T-helper 1 cell (primary cell): ENCODE measurements at regions not wholly inside any gene's neighbourhood (a gene's known extent, or its start where the extent isn't known, plus 50 kb on each side); places are given as distances from the start of the nearest gene placed in this dataset.

Experiments used
- DNase-seq, 5 donors: peaks; one replicate each; pipeline ENCODE4 v3.0.0-alpha.2; 2012 to 2020

- no peak for DNase-seq
Observed at GRCh38 chr5:53334431-53334941, 145.9 kb upstream of the FST start.

- DNase-seq: no peak
Observed at GRCh38 chr5:53335115-53335514, 145.3 kb upstream of the FST start.

- DNase-seq: no peak
Observed at GRCh38 chr5:53337827-53338226, 142.6 kb upstream of the FST start.

GRCh38 chr5:53338971-53339370, 141.5 kb upstream of the FST start:
- DNase-seq: no peak

- no peak for DNase-seq
Observed at GRCh38 chr5:53339962-53340540, 140.4 kb upstream of the FST start.

- no peak for DNase-seq
Observed at GRCh38 chr5:53340956-53341750, 139.3 kb upstream of the FST start.

GRCh38 chr5:53342236-53342635, 138.2 kb upstream of the FST start:
- DNase-seq: no peak

- no peak for DNase-seq
Observed at GRCh38 chr5:53343187-53343586, 137.2 kb upstream of the FST start.

- no peak for DNase-seq
Observed at GRCh38 chr5:53350368-53350767, 130.1 kb upstream of the FST start.

GRCh38 chr5:53350991-53351770, 129.2 kb upstream of the FST start:
- DNase-seq: no peak

GRCh38 chr5:53355316-53355715, 125.1 kb upstream of the FST start:
- DNase-seq: no peak

- DNase-seq: no peak
Observed at GRCh38 chr5:53355931-53356330, 124.5 kb upstream of the FST start.

GRCh38 chr5:53357439-53357838, 123.0 kb upstream of the FST start:
- DNase-seq: no peak

GRCh38 chr5:53358794-53359193, 121.6 kb upstream of the FST start:
- DNase-seq: no peak

- DNase-seq: no peak
Observed at GRCh38 chr5:53359916-53360517, 120.4 kb upstream of the FST start.

- no peak for DNase-seq
Observed at GRCh38 chr5:53360811-53361210, 119.6 kb upstream of the FST start.

GRCh38 chr5:53361708-53362107, 118.7 kb upstream of the FST start:
- DNase-seq: no peak

GRCh38 chr5:53362521-53362941, 117.9 kb upstream of the FST start:
- no peak for DNase-seq

- DNase-seq: no peak
Observed at GRCh38 chr5:53364061-53364460, 116.4 kb upstream of the FST start.

GRCh38 chr5:53366245-53366644, 114.2 kb upstream of the FST start:
- no peak for DNase-seq

- DNase-seq: no peak
Observed at GRCh38 chr5:53367727-53368126, 112.7 kb upstream of the FST start.

GRCh38 chr5:53368516-53368915, 111.9 kb upstream of the FST start:
- DNase-seq: no peak

GRCh38 chr5:53368966-53369605, 111.3 kb upstream of the FST start:
- no peak for DNase-seq
